K562 (cell line): ENCODE measurements at regions not wholly inside any gene's neighbourhood (a gene's known extent, or its start where the extent isn't known, plus 50 kb on each side); places are given as distances from the start of the nearest gene placed in this dataset.

Experiments
- ATAC-seq: fragments of 200-7000 bp; cut with Tn5 transposase; 3 replicates; pipeline ENCODE4 v1.9.1; 2020; ENCODE audit warnings: moderate library complexity
- BruUV-seq: library from RNA; stranded (reverse); fragments of 400-500 nt; replicated peaks from 2 replicates; lab custom pipeline; 2021; lab: Mats Ljungman, UMichigan
- CTCF ChIA-PET: fragments of 300-600 bp; formaldehyde crosslinking; extraction: SDS; loops from one replicate; lab custom pipeline; 2021; ENCODE audit warnings: low intra/inter-chr PET ratio; lab: Yijun Ruan, JAX
- POLR2A ChIA-PET: fragments of 300-600, 350-650 bp; sonication (Branson Sonifier 250); formaldehyde crosslinking; extraction: SDS; loops from one replicate; lab custom pipeline; 2021; ENCODE audit warnings: antibody characterized with exemption, inconsistent platforms; lab: Yijun Ruan, JAX
- DNase-seq, 4 experiments: peaks; one replicate each; pipeline versions ENCODE4 v3.0.0 to v3.0.0-alpha.2; 2011 to 2018; ENCODE audit warnings: low spot score in 3 of 4, mixed read lengths in 3 of 4; ENCODE audit errors: extremely low read depth in 1 of 4
- FAIRE-seq: peaks from 2 replicates; lab custom pipeline; 2011; peaks lifted over from hg19 to GRCh38; lab: Jason Lieb, UNC
- H2AFZ ChIP-seq: 2 replicates; pipeline ENCODE4 v1.6.0; 2011; ENCODE audit warnings: low read depth, low read length, control low read depth, inconsistent platforms
- H3K27ac ChIP-seq: fragments of 200-600 bp; 3 replicates; pipeline ENCODE4 v1.8.0; 2011; ENCODE audit warnings: low read depth, mild to moderate bottlenecking, control low read depth, inconsistent platforms, low read length, moderate library complexity, mixed read lengths; ENCODE audit errors: extremely low read depth
- H3K27me3 ChIP-seq, 2 experiments: fragments of 300-600 bp in 1 of 2; 2 replicates in 1 of 2; 3 replicates in 1 of 2; pipeline versions ENCODE4 v1.6.0 to v1.8.0; 2011; ENCODE audit warnings: inconsistent platforms in 2 of 2, low read length in 2 of 2, mild to moderate bottlenecking in 1 of 2, mixed read lengths in 1 of 2, moderate library complexity in 1 of 2; ENCODE audit not compliant: control insufficient read depth in 2 of 2, insufficient read depth in 2 of 2
- H3K36me3 ChIP-seq: fragments of 300-600 bp; 3 replicates; pipeline ENCODE4 v1.8.0; 2011; ENCODE audit warnings: mild to moderate bottlenecking, low read length, inconsistent platforms; ENCODE audit not compliant: control insufficient read depth, insufficient read depth
- H3K4me1 ChIP-seq, 2 experiments: fragments of 200-600 bp in 1 of 2; replicated peaks in 1 of 2; 2 replicates in 1 of 2; 3 replicates in 1 of 2; pipeline versions ENCODE4 v1.5.1 to v1.8.0; 2011; ENCODE audit warnings: inconsistent platforms in 2 of 2, low read length in 2 of 2, mild to moderate bottlenecking in 1 of 2, mixed read lengths in 1 of 2, moderate library complexity in 1 of 2; ENCODE audit not compliant: control insufficient read depth in 2 of 2, insufficient read depth in 2 of 2
- H3K4me2 ChIP-seq: 2 replicates; pipeline ENCODE4 v1.6.1; 2011; ENCODE audit warnings: low read length, control low read depth, inconsistent platforms, mixed read lengths; ENCODE audit not compliant: insufficient read depth
- H3K4me3 ChIP-seq: fragments of 200-600 bp; sonication (generic), shearing (Covaris generic); 2 replicates; pipeline ENCODE4 v1.5.1; 2016; ENCODE audit warnings: control low read depth, inconsistent platforms
- H3K79me2 ChIP-seq: fragments of 200-600 bp; 3 replicates; pipeline ENCODE4 v1.8.0; 2011; ENCODE audit warnings: low read length, inconsistent platforms; ENCODE audit not compliant: control insufficient read depth, insufficient read depth
- H3K9ac ChIP-seq, 2 experiments: 2 replicates each; pipeline versions ENCODE4 v1.6.0 to v1.6.1; 2011; ENCODE audit warnings: low read depth in 2 of 2, low read length in 2 of 2, control low read depth in 1 of 2, inconsistent platforms in 1 of 2, mild to moderate bottlenecking in 1 of 2, mixed read lengths in 1 of 2; ENCODE audit not compliant: insufficient read depth in 1 of 2
- H3K9me1 ChIP-seq: one replicate; pipeline ENCODE4 v1.6.0; 2011; ENCODE audit warnings: inconsistent platforms, mild to moderate bottlenecking, low read length, moderate library complexity; ENCODE audit not compliant: control insufficient read depth, insufficient read depth
- H3K9me3 ChIP-seq: replicated peaks from 2 replicates; pipeline ENCODE4 v1.5.1; 2011; ENCODE audit warnings: low read depth, low read length, inconsistent platforms; ENCODE audit not compliant: control insufficient read depth, insufficient read depth
- H4K20me1 ChIP-seq: replicated peaks from 2 replicates; pipeline ENCODE4 v1.6.1; 2011; ENCODE audit warnings: low read length, inconsistent platforms, mixed read lengths; ENCODE audit not compliant: control insufficient read depth, insufficient read depth
- HLTF ChIP-seq: fragments of 450-650 bp; IDR thresholded peaks from 2 replicates; pipeline ENCODE4 v1.6.1; 2016
- MAZ ChIP-seq, 2 experiments: fragments of 450-650 bp in 1 of 2; sonication (generic) in 1 of 2; formaldehyde crosslinking; IDR thresholded peaks in 1 of 2; conservative IDR thresholded peaks in 1 of 2; 2 replicates each; pipeline versions ENCODE4 v1.4.0 to v1.5.0; 2020; ENCODE audit warnings: mild to moderate bottlenecking in 1 of 2, missing genetic modification reagents in 1 of 2
- MED1 ChIP-seq: sonication (generic); formaldehyde crosslinking; IDR thresholded peaks from 2 replicates; pipeline ENCODE4 v1.8.1; 2023; ENCODE audit warnings: missing genetic modification reagents, borderline replicate concordance
- ZNF436 ChIP-seq: fragments of 250-450, 450-650 bp; sonication (Bioruptor Pico); formaldehyde crosslinking; IDR thresholded peaks from 2 replicates; pipeline ENCODE4 v1.7.0; 2020; ENCODE audit warnings: mild to moderate bottlenecking
- ZNF589 ChIP-seq: fragments of 200-800 bp; sonication (Bioruptor generic); IDR thresholded peaks from 2 replicates; pipeline ENCODE4 v1.6.1; 2016; ENCODE audit warnings: low read depth, missing genetic modification characterization, missing compliant biosample characterization
- WGBS: fragments of 100-300 bp; shearing (Covaris generic); methylation state at CpG from one replicate; pipeline ENCODE4 v1.1.6; 2016; ENCODE audit warnings: low coverage, mixed read lengths; ENCODE audit not compliant: insufficient coverage; ENCODE audit errors: missing lambda C conversion rate; 5-methylcytosine and 5-hydroxymethylcytosine counted together
- in situ Hi-C: fragments of 300-500 bp; cut with MboI; formaldehyde crosslinking; loops from 4 replicates; pipeline ENCODE4 v1.15.0; 2018; ENCODE audit warnings: inconsistent platforms, mixed read lengths
- intact Hi-C: fragments of 100-400 bp; cut with micrococcal nuclease; formaldehyde crosslinking; loops from 2 replicates; pipeline ENCODE4 v1.14.2; 2022
- TF ChIP-seq, protein P1 (sequence below), 2 experiments: fragments of 250-450 bp in 1 of 2; fragments of 450-650 bp in 1 of 2; sonication (Bioruptor Pico) in 1 of 2; IDR thresholded peaks; 2 replicates each; pipeline versions ENCODE4 v1.6.1 to v1.8.0; 2016 to 2021; ENCODE audit warnings: mild to moderate bottlenecking in 2 of 2, moderate library complexity in 2 of 2, missing compliant biosample characterization in 1 of 2, missing genetic modification characterization in 1 of 2

GRCh38 chr2:43092520-43093179 lies 133.8 kb downstream of the ZFP36L2 start:
- no peak overlapping the region for H2AFZ ChIP-seq
- H4K20me1 ChIP-seq, result no peaks in the 10 kb centered on the region
- no peak overlapping the region for H3K9ac ChIP-seq
- CTCF ChIA-PET, result no interaction called here
- H3K27ac ChIP-seq, result no peak overlapping the region
- WGBS, result 0% methylated on average over 2 of the region's 2 CpGs
- TF ChIP-seq HLTF, result no peak
- TF ChIP-seq ZNF436 (CRISPR knock-in tag), result no peak
- TF ChIP-seq, protein P1, sequence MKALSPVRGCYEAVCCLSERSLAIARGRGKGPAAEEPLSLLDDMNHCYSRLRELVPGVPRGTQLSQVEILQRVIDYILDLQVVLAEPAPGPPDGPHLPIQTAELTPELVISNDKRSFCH (CRISPR knock-in tag; IDR thresholded peaks at IDR 0.05), result no peak
- TF ChIP-seq, protein P1 (tag; IDR thresholded peaks at IDR 0.05), result no peak
- no peak for TF ChIP-seq MED1 (CRISPR knock-in tag)
- TF ChIP-seq ZNF589 (CRISPR knock-in tag), result no peak
- no peak for TF ChIP-seq MAZ (CRISPR knock-in tag; conservative IDR thresholded peaks at IDR 0.05 in 1 of 2, IDR thresholded peaks at IDR 0.05 in 1 of 2)
- TF ChIP-seq, all 486 proteins: peak for 0
- POLR2A ChIA-PET, result interaction anchor here (0.6 kb wide), 1 partner anchor 31 kb away, joined by 3 read pairs; no protein-coding TSS in a partner anchor
- ATAC-seq (no peak), DNase-seq (no peak), FAIRE-seq (no peak)
- BruUV-seq, result no TSS peak
- no peak overlapping the region for H3K4me3 ChIP-seq
- peaks cover 2% of the 10 kb centered on the region; the same call in 1 of the 2 replicates for H3K9me3 ChIP-seq
- H3K27me3 ChIP-seq, result no peaks in the 10 kb centered on the region
- H3K4me1 ChIP-seq, result no peaks in the 10 kb centered on the region
- H3K36me3 ChIP-seq, result no peaks in the 10 kb centered on the region
- no peak overlapping the region for H3K4me2 ChIP-seq
- intact Hi-C loops, result no loop called here
- H3K79me2 ChIP-seq, result no peaks in the 10 kb centered on the region
- no peaks in the 10 kb centered on the region for H3K9me1 ChIP-seq
- in situ Hi-C loops, result no loop called here
